Mucosa of gallbladder (tissue), 1 donor: ENCODE measurements at regions not wholly inside any gene's neighbourhood (a gene's known extent, or its start where the extent isn't known, plus 50 kb on each side); places are given as distances from the start of the nearest gene placed in this dataset.
"Not testable (repeated sequence)": the region's sequence is repeated elsewhere in the genome, so short reads cannot be mapped to it uniquely, and the experiment has no call there.

Experiments used
- DNase-seq: peaks from one replicate; pipeline ENCODE4 v3.0.0-alpha.2; 2020; ENCODE audit warnings: low spot score
- donor health status: DM: no; HTN: no; CAD: no.

DNA sequence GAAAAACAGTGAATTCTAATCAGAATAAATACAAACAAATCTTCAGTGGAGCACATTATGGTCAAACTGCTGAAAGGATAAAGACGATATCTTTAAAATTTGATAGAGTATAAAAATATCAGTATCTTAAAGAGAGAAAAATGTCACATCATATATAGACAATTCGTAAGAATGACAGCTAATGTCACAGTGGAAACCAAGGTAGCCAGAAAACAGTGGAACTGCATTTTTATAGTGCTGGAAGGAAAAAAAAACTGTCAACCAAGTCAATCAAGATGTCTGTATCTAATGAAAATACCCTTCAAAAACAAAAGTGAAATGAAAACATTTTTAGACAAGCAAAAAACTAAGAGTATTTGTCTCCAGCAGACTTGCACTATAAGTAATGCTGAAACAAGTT is 73.4 kb upstream of the HMGXB4 start:
- no peak for DNase-seq

DNA sequence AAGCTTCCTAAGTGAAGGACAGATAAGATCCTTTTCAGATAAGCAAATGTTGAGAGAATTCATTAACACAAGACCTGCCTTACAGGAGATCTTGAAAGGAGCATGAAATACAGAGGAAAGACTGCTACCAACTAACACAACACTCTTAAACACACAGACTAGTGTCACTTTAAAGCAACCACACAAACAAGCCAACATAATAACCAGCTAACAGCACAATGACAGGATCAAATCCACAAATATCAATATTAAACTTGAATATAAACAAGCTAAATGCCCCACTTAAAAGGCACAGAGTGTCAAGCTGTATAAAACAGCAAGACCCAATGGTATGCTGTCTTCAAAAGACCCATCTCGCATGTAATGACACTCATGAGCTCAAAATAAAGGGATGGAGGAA is 70.8 kb upstream of the HMGXB4 start:
- no peak for DNase-seq

GRCh38 chr22:35188930-35189329 is 68.4 kb upstream of the HMGXB4 start:
- not testable (repeated sequence) for DNase-seq

DNA sequence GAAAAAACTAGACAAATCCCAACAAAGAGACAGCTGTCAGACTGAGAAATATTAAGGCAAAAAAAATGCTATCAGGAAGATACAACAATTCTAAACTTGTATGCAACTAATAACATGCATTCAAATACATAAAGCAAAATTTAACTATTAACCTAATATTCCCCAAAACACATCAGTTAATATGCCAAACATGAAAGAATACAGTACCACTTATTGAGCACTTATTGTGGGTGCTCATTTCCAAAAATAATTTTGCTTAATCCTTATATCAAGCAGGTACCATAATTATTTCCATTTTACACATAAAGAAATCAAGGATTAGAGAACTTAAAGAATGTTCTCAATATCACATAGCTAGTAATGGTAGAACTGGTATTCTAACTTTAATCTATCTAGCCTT is 67.7 kb upstream of the HMGXB4 start:
- no peak for DNase-seq

DNA sequence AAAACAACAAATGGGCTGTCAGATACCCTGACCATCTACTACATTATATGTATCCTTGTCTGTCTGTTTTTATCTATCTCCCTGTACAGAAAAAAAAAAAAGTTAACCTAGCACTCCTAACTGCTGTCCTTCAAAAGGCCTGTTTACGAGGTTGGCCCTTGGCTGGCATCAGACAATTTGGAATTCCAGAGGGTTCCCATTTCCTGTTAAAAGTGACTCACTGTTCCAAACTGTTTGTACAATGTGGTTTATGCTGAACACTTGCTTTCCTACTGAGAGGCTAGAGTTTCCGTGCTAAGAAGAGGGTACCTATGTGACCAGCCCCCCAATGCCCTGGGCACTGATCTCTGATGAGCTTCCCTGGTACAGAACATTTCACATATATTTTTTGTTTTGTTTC is 65.9 kb upstream of the HMGXB4 start:
- DNase-seq = no peak

GRCh38 chr22:35192129-35192918 is 65.0 kb upstream of the HMGXB4 start:
- DNase-seq = no peak

DNA sequence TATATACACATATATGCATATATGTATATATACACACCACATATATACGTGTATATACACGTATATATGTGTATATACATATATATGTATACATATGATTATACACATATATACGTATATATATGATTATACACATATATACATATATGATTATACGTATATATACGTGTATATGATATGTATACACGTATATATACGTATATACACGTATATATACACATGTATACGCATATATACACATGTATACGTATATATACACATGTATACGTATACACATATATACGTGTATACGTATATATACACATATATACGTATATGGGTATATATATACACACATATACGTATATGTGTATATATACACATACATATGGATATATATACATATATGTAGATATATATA is 62.1 kb upstream of the HMGXB4 start:
- DNase-seq = no peak

DNA sequence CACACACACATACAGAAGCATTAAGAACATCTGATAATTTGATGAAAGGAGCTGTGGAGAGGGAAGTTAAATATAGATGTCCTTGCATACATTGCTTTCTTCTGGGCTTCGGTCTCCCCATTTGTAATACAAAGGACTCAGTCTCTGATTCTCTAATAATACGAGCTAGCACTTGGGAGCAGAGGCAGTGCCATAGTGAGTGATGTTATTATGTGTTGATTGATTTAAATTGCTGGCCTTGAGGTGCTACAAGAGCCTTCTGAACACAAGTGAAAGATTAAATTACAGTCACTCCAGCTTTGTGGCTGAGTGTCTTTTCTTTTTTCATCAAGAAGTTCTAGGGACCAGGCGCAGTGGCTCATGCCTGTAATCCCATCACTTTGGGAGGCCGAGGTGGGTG is 61.5 kb upstream of the HMGXB4 start:
- no peak for DNase-seq

DNA sequence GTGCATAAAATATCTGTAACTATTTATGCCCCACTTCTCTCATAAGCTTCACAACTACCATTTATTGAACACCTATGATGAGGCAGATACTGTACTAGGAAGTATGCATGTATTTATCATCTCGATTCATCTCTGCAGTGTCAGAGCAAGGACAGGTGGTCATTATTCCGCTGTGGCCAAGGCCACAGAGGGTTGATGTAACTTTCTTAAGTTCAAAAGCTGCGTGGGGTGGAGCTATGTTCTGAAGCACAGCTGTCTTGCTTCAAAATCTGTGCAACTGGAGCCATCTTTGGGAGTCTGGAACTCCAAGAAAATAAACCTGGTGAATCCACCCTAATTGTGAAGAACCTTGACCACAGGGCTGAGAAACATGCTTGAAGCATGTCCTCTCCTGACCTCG is 60.2 kb upstream of the HMGXB4 start:
- no peak for DNase-seq

DNA sequence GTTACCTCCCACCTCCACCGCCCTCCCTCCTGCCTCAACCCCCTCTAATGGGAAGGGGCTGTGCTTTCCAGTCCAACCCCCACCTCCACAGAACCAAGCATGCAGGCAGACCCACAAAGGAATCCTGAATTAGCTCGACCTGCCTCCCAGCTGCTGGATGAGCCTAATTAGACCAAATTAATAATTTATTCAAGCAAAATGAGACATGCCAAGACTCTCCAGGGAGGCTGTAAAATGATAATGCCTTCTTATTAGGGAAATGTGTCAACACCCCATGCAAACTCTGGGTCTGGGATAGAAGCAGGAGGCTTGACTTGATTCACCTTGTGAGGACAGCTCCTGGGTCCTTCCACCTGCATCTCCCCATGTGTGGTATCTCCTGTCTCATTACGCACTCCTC is 59.4 kb upstream of the HMGXB4 start:
- no peak for DNase-seq

- no peak for DNase-seq
These were observed 58.6 kb upstream of the HMGXB4 start for GRCh38 chr22:35198738-35199137.

DNA sequence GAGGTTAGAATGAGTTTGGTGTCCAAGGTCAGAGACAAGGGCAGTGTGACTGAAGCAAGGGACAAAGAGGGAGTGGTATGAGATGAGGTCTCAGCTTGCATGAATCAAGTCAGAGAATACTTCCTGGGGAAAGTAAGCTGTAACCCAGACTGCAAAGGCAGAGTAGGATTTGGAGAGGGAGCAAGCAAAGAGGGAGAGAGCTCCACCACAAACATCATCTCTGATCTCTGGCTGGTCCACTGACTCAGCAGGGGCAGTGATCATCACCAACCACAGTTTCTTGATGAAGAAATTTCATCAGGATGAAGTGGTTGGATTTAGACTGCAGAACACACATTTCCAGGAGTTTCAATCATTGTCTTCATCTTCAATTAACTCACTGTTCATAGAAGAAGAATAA is 54.9 kb upstream of the HMGXB4 start:
- no peak for DNase-seq

DNA sequence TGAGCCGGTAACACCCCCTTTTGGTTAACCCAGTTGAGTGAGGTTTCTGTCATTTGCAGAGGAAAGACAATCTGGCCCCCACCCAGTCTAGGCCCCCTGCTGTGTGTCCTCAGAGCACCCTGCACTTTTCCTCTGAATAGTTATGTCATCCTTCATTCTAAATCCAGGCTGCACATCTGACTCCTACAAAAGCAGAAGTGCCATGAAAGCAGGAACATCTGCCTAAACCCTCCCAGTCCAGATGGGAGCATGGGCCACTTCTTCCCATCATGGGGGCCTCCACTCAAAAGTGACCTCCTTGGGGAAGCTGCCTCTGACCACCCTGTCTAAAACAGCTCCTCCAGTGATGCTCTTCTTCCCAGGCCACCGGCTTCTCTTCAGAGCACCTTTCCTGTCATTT is 53.7 kb upstream of the HMGXB4 start:
- no peak for DNase-seq

DNA sequence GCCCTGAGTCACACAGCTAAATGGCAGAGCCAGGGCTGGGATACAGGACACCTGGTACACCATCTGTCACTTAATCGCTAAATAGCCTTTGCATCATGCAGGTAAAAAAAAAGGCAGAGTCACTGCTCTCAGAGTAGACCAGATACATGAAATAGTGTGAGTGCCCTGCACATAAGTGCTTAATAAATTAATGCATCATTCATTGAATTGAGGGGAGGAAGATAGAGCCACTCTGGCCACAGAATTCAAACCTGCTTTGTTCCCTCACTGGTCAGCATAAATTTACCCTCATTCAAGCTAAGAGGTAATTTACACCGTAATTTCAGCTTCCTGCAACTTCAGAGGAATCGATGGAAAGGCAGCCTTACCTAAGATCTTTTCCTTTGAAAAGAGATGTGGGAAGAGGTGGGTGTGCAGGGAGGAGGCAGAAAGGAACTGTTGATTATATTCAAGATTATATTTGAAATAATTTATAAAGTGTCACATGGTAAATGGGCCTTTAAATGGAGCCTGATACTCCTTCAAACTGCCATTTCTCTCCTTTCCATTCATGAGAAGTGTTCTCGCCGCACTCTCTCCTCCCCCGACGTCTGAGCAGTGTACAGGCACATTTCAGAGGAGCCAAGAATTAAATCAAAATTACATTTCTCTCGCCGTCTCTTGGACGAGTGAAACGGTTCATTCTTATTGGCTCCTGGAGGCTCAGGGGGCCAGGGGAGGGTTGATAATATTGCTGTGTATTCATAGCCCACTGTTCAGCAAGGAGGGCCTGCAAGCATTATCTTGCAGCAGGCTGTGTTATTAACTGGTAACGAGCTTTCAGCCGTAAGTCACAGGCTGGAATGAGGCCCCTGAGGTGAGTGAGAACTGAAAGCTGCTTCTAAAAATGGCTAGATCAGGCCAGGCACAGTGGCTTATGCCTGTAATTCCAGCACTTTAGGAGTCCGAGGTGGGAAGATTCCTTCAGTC is 52.2 kb upstream of the HMGXB4 start:
- DNase-seq = no peak

DNA sequence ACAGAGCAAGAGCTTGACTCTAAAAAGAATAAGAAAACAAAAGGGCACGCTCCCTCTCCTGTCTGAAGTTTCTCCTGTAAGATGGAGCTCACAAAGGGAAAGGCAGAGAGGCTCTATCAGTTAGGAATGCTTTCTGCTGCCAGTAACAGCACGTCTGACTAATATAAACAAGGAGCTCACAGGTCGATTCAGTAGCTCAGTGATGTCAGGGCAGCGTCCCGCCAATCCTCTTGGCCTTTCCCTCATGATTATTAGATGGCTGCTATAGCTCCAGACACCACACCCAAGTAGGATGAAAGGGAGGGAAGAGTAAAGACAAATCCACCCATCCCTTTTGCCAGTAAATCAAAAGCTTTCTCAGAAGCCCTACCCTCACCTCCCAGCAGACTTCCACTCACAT is 51.3 kb upstream of the HMGXB4 start:
- DNase-seq = no peak

DNA sequence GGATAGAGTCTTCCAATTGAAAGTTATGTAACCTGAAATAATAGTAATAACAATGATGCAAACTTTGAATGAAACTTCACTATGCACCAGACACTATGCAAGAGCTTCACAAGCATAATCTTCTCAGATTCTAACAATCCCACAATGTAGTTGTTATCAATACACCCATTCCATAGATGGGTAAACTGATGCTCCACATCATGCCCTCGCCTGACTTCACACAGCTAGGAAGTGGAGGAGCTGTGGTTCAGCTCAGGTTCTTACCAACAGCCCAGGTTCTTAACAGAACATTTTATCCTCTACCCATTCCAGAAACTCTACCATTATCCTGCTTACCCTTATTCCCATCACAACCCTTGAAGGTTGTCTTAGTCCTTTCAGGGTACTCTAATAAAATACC is 50.4 kb upstream of the HMGXB4 start:
- no peak for DNase-seq
